ENCODE measurements at regions not wholly inside any gene's neighbourhood (a gene's known extent, or its start where the extent isn't known, plus 50 kb on each side); places are given as distances from the start of the nearest gene placed in this dataset.

DNA sequence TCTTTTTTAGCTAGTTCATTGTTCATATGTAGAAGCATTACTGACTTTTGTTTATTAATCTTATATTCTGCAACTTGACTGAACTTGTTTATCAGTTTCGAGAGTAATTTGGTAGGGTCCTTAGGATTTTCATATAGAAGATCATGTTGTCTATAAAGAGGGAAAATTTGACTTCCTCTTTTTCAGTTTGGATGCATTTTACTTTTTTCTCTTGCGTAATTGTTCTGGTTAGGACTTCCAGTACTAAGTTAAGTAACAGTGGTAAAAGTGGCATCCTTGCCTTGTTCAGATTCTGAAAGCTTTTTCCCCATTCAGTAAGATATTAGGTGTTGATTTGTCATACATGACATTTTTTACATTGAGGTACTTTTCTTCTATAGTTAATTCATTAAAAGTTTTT lies 726.0 kb downstream of the KCNJ3 start:
- no peak for TF ChIP-seq CTCF (IDR thresholded peaks at IDR 0.05)
- TF ChIP-seq POLR2A (IDR thresholded peaks at IDR 0.05), result no peak

Measured in Peyer's patch (tissue), 4 donors.